ENCODE measurements at regions not wholly inside any gene's neighbourhood (a gene's known extent, or its start where the extent isn't known, plus 50 kb on each side); places are given as distances from the start of the nearest gene placed in this dataset.

- TF ChIP-seq CTCF (IDR thresholded peaks at IDR 0.05; ENCODE audit: low read depth, low read length) (no peak), EZH2phosphoT487 (IDR thresholded peaks at IDR 0.05; ENCODE audit: low read depth) (no peak)
Measured at GRCh38 chr10:120746001-120746777, 105.0 kb upstream of the WDR11 start.
